HepG2 (cell line): ENCODE measurements at regions not wholly inside any gene's neighbourhood (a gene's known extent, or its start where the extent isn't known, plus 50 kb on each side); places are given as distances from the start of the nearest gene placed in this dataset.

Experiments
- GATA4 ChIP-seq: sonication (generic); IDR thresholded peaks from 2 replicates; pipeline ENCODE4 v1.6.1; 2016; ENCODE audit warnings: antibody characterized with exemption, low read depth, borderline replicate concordance
- KLF16 ChIP-seq, 2 experiments: sonication (generic) in 1 of 2; formaldehyde crosslinking in 1 of 2; IDR thresholded peaks; 2 replicates each; pipeline versions ENCODE4 v1.6.1 to v1.8.0; 2016 to 2023; ENCODE audit warnings: missing genetic modification reagents in 2 of 2, missing compliant biosample characterization in 1 of 2
- MAX ChIP-seq: IDR thresholded peaks from 2 replicates; pipeline ENCODE4 v1.6.1; 2012; ENCODE audit warnings: inconsistent platforms
- NCOR1 ChIP-seq: fragments of 200-600 bp; sonication (generic); IDR thresholded peaks from 2 replicates; pipeline ENCODE4 v1.7.0; 2017; ENCODE audit warnings: antibody characterized with exemption, low read length, borderline replicate concordance
- RELA ChIP-seq: sonication (generic); formaldehyde crosslinking; IDR thresholded peaks from 2 replicates; pipeline ENCODE4 v1.4.0; 2020; ENCODE audit warnings: missing genetic modification reagents
- SMYD3 ChIP-seq: sonication (generic); formaldehyde crosslinking; IDR thresholded peaks from 2 replicates; pipeline ENCODE4 v1.8.1; 2023; ENCODE audit warnings: mild to moderate bottlenecking, missing genetic modification reagents
- TCF12 ChIP-seq, 2 experiments: fragments of 450-650 bp in 1 of 2; sonication (generic) in 1 of 2; formaldehyde crosslinking in 1 of 2; IDR thresholded peaks; 2 replicates each; pipeline versions ENCODE4 v1.6.1 to v1.8.0; 2017 to 2022; ENCODE audit warnings: antibody characterized with exemption in 1 of 2, mild to moderate bottlenecking in 1 of 2, missing genetic modification reagents in 1 of 2, moderate library complexity in 1 of 2
- ZNF232 ChIP-seq: sonication (generic); formaldehyde crosslinking; IDR thresholded peaks from 2 replicates; pipeline ENCODE4 v1.4.0; 2020; ENCODE audit warnings: missing genetic modification reagents, borderline replicate concordance
- ZNF337 ChIP-seq: sonication (generic); formaldehyde crosslinking; IDR thresholded peaks from 2 replicates; pipeline ENCODE4 v1.5.1; 2020; ENCODE audit warnings: missing genetic modification reagents, low read depth, mild to moderate bottlenecking, borderline replicate concordance
- ZNF557 ChIP-seq: sonication (generic); formaldehyde crosslinking; IDR thresholded peaks from 2 replicates; pipeline ENCODE4 v1.4.0; 2020; ENCODE audit warnings: missing genetic modification reagents
- ZNF562 ChIP-seq: sonication (generic); formaldehyde crosslinking; IDR thresholded peaks from 2 replicates; pipeline ENCODE4 v1.8.0; 2022; ENCODE audit warnings: missing genetic modification reagents, borderline replicate concordance
- ZNF841 ChIP-seq: sonication (generic); formaldehyde crosslinking; IDR thresholded peaks from 2 replicates; pipeline ENCODE4 v1.8.1; 2023; ENCODE audit warnings: missing genetic modification reagents, borderline replicate concordance
- TF ChIP-seq, protein P1 (sequence below), 2 experiments: sonication (generic) in 1 of 2; formaldehyde crosslinking in 1 of 2; IDR thresholded peaks; 2 replicates each; pipeline versions ENCODE4 v1.6.1 to v1.9.0; 2014 to 2022; ENCODE audit warnings: antibody characterized with exemption in 1 of 2, borderline replicate concordance in 1 of 2, inconsistent platforms in 1 of 2, low read depth in 1 of 2, missing genetic modification reagents in 1 of 2
- TF ChIP-seq, protein P2 (sequence below): sonication (generic); formaldehyde crosslinking; IDR thresholded peaks from 2 replicates; pipeline ENCODE4 v1.5.0; 2020; ENCODE audit warnings: missing genetic modification reagents

DNA sequence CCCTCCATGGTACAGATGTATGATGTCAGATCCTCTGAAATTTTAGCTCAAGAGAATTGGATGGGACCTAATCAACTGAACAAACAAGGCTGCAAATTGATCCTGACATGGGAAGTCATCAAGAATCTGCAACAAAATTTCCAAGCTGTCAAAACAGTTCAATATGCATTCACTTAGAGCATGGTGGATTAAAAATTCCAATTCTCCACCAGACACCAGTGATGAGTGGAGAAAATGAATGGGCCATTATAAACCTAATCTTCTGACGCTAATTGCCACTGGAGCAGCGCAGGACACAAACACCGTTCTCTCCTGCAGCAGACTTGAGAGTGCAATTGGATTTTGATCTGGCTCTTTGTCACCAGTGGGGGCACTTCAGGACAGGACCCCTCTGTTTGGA lies 94.2 kb downstream of the MINAR1 start:
- no peak for TF ChIP-seq GATA4
- TF ChIP-seq ZNF562 (CRISPR knock-in tag), result no peak
- no peak for TF ChIP-seq ZNF337 (CRISPR knock-in tag)
- TF ChIP-seq NCOR1, result no peak
- TF ChIP-seq, protein P1, sequence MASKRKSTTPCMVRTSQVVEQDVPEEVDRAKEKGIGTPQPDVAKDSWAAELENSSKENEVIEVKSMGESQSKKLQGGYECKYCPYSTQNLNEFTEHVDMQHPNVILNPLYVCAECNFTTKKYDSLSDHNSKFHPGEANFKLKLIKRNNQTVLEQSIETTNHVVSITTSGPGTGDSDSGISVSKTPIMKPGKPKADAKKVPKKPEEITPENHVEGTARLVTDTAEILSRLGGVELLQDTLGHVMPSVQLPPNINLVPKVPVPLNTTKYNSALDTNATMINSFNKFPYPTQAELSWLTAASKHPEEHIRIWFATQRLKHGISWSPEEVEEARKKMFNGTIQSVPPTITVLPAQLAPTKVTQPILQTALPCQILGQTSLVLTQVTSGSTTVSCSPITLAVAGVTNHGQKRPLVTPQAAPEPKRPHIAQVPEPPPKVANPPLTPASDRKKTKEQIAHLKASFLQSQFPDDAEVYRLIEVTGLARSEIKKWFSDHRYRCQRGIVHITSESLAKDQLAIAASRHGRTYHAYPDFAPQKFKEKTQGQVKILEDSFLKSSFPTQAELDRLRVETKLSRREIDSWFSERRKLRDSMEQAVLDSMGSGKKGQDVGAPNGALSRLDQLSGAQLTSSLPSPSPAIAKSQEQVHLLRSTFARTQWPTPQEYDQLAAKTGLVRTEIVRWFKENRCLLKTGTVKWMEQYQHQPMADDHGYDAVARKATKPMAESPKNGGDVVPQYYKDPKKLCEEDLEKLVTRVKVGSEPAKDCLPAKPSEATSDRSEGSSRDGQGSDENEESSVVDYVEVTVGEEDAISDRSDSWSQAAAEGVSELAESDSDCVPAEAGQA (IDR thresholded peaks at IDR 0.05; ENCODE audit: low read depth), result no peak
- TF ChIP-seq, protein P1 (CRISPR knock-in tag; IDR thresholded peaks at IDR 0.05; ENCODE audit: borderline replicate concordance), result no peak
- TF ChIP-seq MAX, result no peak
- no peak for TF ChIP-seq ZNF841
- no peak for TF ChIP-seq SMYD3
- no peak for TF ChIP-seq RELA
- TF ChIP-seq, protein P2, sequence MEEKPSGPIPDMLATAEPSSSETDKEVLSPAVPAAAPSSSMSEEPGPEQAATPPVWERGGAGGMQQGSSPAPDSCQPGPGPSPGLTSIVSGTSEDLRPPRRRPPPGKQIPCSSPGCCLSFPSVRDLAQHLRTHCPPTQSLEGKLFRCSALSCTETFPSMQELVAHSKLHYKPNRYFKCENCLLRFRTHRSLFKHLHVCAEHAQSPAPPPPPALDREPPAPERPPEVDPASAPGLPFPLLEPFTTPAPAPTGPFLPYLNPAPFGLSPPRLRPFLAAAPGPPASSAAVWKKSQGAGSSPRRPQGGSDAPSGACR (CRISPR knock-in tag), result no peak
- no peak for TF ChIP-seq KLF16 (CRISPR knock-in tag; IDR thresholded peaks at IDR 0.05)
- TF ChIP-seq ZNF232, result no peak
- TF ChIP-seq TCF12 (IDR thresholded peaks at IDR 0.05), result no peak
- no peak for TF ChIP-seq TCF12 (CRISPR knock-in tag; IDR thresholded peaks at IDR 0.05)
- no peak for TF ChIP-seq ZNF557 (CRISPR knock-in tag)
